Osteoblast (primary cell): ENCODE measurements at regions not wholly inside any gene's neighbourhood (a gene's known extent, or its start where the extent isn't known, plus 50 kb on each side); places are given as distances from the start of the nearest gene placed in this dataset.

Experiments
- DNase-seq: peaks from one replicate; pipeline ENCODE4 v3.0.0; 2011; ENCODE audit warnings: low spot score, mixed read lengths; ENCODE audit not compliant: insufficient read length; ENCODE audit errors: missing footprints
- H2AFZ ChIP-seq: 2 replicates; pipeline ENCODE4 v1.6.0; 2011; ENCODE audit warnings: mild to moderate bottlenecking, low read length
- H3K27ac ChIP-seq: 2 replicates; pipeline ENCODE4 v1.5.1; 2011; ENCODE audit warnings: mild to moderate bottlenecking, low read depth, low read length, moderate library complexity
- H3K27me3 ChIP-seq: 2 replicates; pipeline ENCODE4 v1.6.0; 2012; ENCODE audit warnings: mild to moderate bottlenecking, control low read depth, inconsistent platforms, low read length, moderate library complexity; ENCODE audit not compliant: insufficient read depth
- H3K36me3 ChIP-seq: 2 replicates; pipeline ENCODE4 v1.5.1; 2011; ENCODE audit warnings: mild to moderate bottlenecking, low read length, control low read depth, moderate library complexity; ENCODE audit not compliant: insufficient read depth
- H3K4me1 ChIP-seq: 2 replicates; pipeline ENCODE4 v1.5.1; 2011; ENCODE audit warnings: mild to moderate bottlenecking, low read length, control low read depth, moderate library complexity; ENCODE audit not compliant: insufficient read depth
- H3K4me2 ChIP-seq: 2 replicates; pipeline ENCODE4 v1.6.0; 2011; ENCODE audit warnings: mild to moderate bottlenecking, low read length; ENCODE audit not compliant: insufficient read depth
- H3K4me3 ChIP-seq: fragments of 200-600 bp; sonication (generic); 3 replicates; pipeline ENCODE4 v1.5.1; 2012; ENCODE audit warnings: mild to moderate bottlenecking, low read length, inconsistent platforms; ENCODE audit not compliant: insufficient read depth
- H3K79me2 ChIP-seq: 2 replicates; pipeline ENCODE4 v1.6.0; 2012; ENCODE audit warnings: mild to moderate bottlenecking, low read length, control low read depth, inconsistent platforms; ENCODE audit not compliant: insufficient read depth
- H3K9me3 ChIP-seq: 2 replicates; pipeline ENCODE4 v1.5.1; 2011; ENCODE audit warnings: low read depth, low read length, control low read depth
- H4K20me1 ChIP-seq: 2 replicates; pipeline ENCODE4 v1.6.0; 2012; ENCODE audit warnings: mild to moderate bottlenecking, low read length, control low read depth; ENCODE audit not compliant: insufficient read depth
- TF ChIP-seq, protein P1 (sequence below): IDR thresholded peaks from 2 replicates; pipeline ENCODE4 v1.5.1; 2011; ENCODE audit warnings: mild to moderate bottlenecking, low read depth, low read length, moderate library complexity; ENCODE audit errors: extremely low read depth

DNA sequence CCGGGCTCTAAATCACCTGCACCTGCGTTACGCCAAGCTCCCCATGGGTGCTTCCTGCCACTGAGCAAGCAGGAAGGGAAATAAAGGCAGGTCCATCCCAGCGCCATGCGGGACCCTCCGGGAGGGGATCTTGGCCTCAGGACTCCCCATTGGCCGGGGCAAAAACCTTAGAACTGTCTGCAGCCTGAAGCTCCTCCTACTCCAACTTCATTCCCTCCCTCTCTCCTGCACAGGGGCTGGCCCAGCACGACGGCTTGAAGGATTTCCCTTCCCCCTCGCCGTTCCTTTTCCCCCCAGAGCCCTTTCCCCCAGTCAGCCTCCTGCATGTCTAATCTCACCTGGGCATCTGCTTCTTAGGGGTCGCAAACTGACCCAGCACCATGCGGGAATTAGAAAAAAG, 137.2 kb upstream of the NCOR2 start:
- Histone ChIP-seq H3K4me2 (no peak overlapping the region), H3K27ac (no peak overlapping the region)
- DNase-seq = no peak

DNA sequence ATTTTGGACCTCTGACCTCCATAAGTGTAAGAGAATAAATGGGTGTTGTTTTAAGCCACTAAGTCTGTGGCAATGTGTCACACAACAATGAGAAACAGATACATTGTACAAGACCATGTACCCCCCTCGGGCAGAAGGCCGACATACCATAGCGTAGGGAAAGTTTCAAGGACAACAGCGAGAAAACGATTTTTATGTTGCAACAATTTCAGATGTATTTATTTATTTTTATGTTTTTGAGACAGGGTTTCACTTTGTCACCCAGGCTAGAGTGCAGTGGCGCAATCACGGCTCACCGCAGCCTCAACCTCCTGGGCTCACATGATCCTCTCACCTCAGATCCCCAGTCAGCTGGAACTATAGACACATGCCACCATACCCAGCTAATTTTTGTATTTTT, 136.4 kb upstream of the NCOR2 start:
- Histone ChIP-seq H3K4me1 (peaks cover 2% of the 10 kb centered on the region), H2AFZ (no peak overlapping the region), H3K27me3 (peaks cover 33% of the 10 kb centered on the region), H3K79me2 (no peaks in the 10 kb centered on the region), H3K27ac (no peak overlapping the region), H4K20me1 (no peaks in the 10 kb centered on the region), H3K36me3 (no peaks in the 10 kb centered on the region), H3K4me3 (no peak overlapping the region), H3K4me2 (no peak overlapping the region), H3K9me3 (peaks cover 6% of the 10 kb centered on the region)
- DNase-seq = peak; percentile 29
- TF ChIP-seq, protein P1, sequence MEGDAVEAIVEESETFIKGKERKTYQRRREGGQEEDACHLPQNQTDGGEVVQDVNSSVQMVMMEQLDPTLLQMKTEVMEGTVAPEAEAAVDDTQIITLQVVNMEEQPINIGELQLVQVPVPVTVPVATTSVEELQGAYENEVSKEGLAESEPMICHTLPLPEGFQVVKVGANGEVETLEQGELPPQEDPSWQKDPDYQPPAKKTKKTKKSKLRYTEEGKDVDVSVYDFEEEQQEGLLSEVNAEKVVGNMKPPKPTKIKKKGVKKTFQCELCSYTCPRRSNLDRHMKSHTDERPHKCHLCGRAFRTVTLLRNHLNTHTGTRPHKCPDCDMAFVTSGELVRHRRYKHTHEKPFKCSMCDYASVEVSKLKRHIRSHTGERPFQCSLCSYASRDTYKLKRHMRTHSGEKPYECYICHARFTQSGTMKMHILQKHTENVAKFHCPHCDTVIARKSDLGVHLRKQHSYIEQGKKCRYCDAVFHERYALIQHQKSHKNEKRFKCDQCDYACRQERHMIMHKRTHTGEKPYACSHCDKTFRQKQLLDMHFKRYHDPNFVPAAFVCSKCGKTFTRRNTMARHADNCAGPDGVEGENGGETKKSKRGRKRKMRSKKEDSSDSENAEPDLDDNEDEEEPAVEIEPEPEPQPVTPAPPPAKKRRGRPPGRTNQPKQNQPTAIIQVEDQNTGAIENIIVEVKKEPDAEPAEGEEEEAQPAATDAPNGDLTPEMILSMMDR = no peak

More for the DNA sequence above, 137.2 kb upstream of the NCOR2 start:
- Histone ChIP-seq H3K27me3 (peaks cover 25% of the 10 kb centered on the region), H3K79me2 (no peaks in the 10 kb centered on the region), H3K4me3 (no peak overlapping the region), H3K4me1 (peaks cover 4% of the 10 kb centered on the region), H3K36me3 (no peaks in the 10 kb centered on the region), H4K20me1 (no peaks in the 10 kb centered on the region), H3K9me3 (peaks cover 6% of the 10 kb centered on the region), H2AFZ (no peak overlapping the region)
- TF ChIP-seq, protein P1 = no peak

DNA sequence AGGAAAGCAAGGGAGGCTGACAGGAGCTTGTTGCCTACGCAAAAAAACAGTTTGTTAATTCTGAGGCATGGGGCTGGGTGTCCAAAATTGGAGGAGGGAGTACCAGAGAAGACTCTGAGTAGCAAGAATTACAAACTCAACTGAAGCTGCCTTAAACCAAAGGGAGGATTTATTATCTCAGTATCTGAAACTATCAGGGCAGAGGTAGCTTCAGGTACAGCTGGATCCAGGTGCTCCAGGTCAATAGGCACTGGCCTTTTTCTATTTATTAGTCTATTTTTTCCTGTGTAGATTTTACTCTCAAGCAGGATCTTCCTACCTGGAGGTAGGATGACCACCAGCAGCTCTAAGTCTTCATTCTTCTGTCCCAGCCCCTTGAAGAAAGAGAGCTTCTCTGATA, 135.3 kb upstream of the NCOR2 start:
- H4K20me1 ChIP-seq = no peaks in the 10 kb centered on the region
- H3K4me3 ChIP-seq = no peak overlapping the region
- H3K27me3 ChIP-seq = peaks cover 33% of the 10 kb centered on the region
- TF ChIP-seq, protein P1 = no peak
- no peak overlapping the region for H2AFZ ChIP-seq
- peaks cover 4% of the 10 kb centered on the region for H3K9me3 ChIP-seq
- H3K79me2 ChIP-seq = no peaks in the 10 kb centered on the region
- H3K27ac ChIP-seq = no peak overlapping the region
- no peaks in the 10 kb centered on the region for H3K36me3 ChIP-seq
- no peak overlapping the region for H3K4me2 ChIP-seq
- peaks cover 13% of the 10 kb centered on the region for H3K4me1 ChIP-seq
- DNase-seq = peak; percentile 41

DNA sequence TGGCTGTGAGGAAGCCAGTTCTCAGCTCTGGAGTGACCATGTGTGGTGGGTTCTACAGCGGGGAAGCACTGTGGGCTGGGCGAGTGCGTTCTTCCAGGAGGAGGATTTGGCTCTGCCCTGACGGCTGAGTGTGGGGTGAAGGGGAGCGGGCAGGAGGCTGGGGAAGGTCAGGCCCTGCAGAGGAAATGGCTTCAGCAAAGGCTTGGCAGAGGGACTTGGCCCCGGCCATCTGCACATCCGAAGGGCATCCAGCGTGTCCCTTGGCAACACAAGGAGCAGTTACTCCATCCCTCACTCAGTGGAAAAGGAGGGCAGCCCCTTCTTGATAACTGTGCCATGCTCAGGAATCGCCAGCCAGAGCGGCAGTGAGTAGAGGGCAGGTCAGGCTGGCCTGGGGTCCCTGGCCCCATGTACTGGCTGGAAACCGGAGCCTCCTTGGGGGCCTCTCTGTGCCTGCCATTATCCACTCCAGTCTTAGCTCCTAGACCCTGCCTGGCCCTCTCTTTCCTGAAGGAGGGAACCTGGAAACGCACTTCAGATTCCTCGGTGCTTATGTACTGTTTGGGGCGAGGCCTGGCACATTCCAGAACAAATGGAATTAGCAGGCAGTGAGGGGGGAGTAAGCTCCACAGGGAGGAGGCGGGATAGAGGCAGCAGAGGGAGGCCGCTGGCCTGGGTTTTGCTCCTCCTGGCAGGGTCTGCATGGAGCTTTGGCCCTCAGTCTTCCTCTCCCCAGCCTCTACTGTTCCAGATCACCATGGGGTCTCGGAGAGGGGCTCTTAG, 133.6 kb upstream of the NCOR2 start:
- Histone ChIP-seq H3K4me2 (no peak overlapping the region), H3K27me3 (peaks cover 36% of the 10 kb centered on the region), H3K36me3 (no peaks in the 10 kb centered on the region), H3K27ac (no peak overlapping the region), H3K4me3 (no peak overlapping the region), H3K9me3 (no peaks in the 10 kb centered on the region), H3K4me1 (peaks cover 18% of the 10 kb centered on the region), H4K20me1 (no peaks in the 10 kb centered on the region), H3K79me2 (no peaks in the 10 kb centered on the region), H2AFZ (no peak overlapping the region)
- TF ChIP-seq, protein P1 = no peak
- peak; percentile 70 for DNase-seq
